Neuronal stem cell (in vitro differentiated cells): ENCODE measurements at regions not wholly inside any gene's neighbourhood (a gene's known extent, or its start where the extent isn't known, plus 50 kb on each side); places are given as distances from the start of the nearest gene placed in this dataset.

ENCODE experiments used
- DNase-seq: peaks from one replicate; pipeline ENCODE4 v3.0.0-alpha.2; 2013; ENCODE audit warnings: low spot score
- H2AFZ ChIP-seq: one replicate; pipeline ENCODE4 v1.6.1; 2013; ENCODE audit warnings: mild to moderate bottlenecking, low read length, inconsistent platforms
- H2AK5ac ChIP-seq: 2 replicates; pipeline ENCODE4 v1.6.1; 2013; ENCODE audit warnings: low read depth, mild to moderate bottlenecking, inconsistent platforms, low read length, moderate library complexity, mixed read lengths
- H2BK120ac ChIP-seq: 2 replicates; pipeline ENCODE4 v1.6.1; 2013; ENCODE audit warnings: low read depth, mild to moderate bottlenecking, inconsistent platforms, low read length, moderate library complexity, mixed read lengths
- H2BK12ac ChIP-seq: one replicate; pipeline ENCODE4 v1.6.1; 2013; ENCODE audit warnings: low read length, inconsistent platforms
- H2BK15ac ChIP-seq: 2 replicates; pipeline ENCODE4 v1.6.1; 2013; ENCODE audit warnings: mild to moderate bottlenecking, low read length, inconsistent platforms, mixed read lengths
- H2BK5ac ChIP-seq: one replicate; pipeline ENCODE4 v1.6.1; 2013; ENCODE audit warnings: inconsistent platforms, mild to moderate bottlenecking, low read length, moderate library complexity
- H3K14ac ChIP-seq: one replicate; pipeline ENCODE4 v1.6.1; 2013; ENCODE audit warnings: low read length, inconsistent platforms
- H3K18ac ChIP-seq: 2 replicates; pipeline ENCODE4 v1.6.1; 2013; ENCODE audit warnings: low read length, inconsistent platforms
- H3K23ac ChIP-seq: 2 replicates; pipeline ENCODE4 v1.6.1; 2013; ENCODE audit warnings: low read depth, mild to moderate bottlenecking, mixed read lengths, low read length, inconsistent platforms; ENCODE audit not compliant: poor library complexity
- H3K27ac ChIP-seq: replicated peaks from 3 replicates; pipeline ENCODE4 v1.5.1; 2013; ENCODE audit warnings: low read length, inconsistent platforms
- H3K27me3 ChIP-seq, 3 experiments: 2 replicates each; pipeline ENCODE4 v1.6.1; 2013; ENCODE audit warnings: low read length in 3 of 3, mild to moderate bottlenecking in 2 of 3, inconsistent platforms in 1 of 3, low read depth in 1 of 3, mixed read lengths in 1 of 3, moderate library complexity in 1 of 3; ENCODE audit not compliant: control insufficient read depth in 3 of 3, insufficient read depth in 3 of 3
- H3K36me3 ChIP-seq, 2 donors: replicated peaks in 1 of 2; 2 replicates each; pipeline ENCODE4 v1.6.1; 2013; ENCODE audit warnings: low read length in 2 of 2; ENCODE audit not compliant: control insufficient read depth in 2 of 2, insufficient read depth in 2 of 2
- H3K4ac ChIP-seq: 2 replicates; pipeline ENCODE4 v1.6.1; 2013; ENCODE audit warnings: inconsistent platforms, mild to moderate bottlenecking, low read length, moderate library complexity
- H3K4me1 ChIP-seq, 2 donors: 1 replicate in 1 of 2; 2 replicates in 1 of 2; pipeline ENCODE4 v1.6.1; 2013; ENCODE audit warnings: low read length in 2 of 2, low read depth in 1 of 2; ENCODE audit not compliant: control insufficient read depth in 2 of 2, insufficient read depth in 1 of 2
- H3K4me2 ChIP-seq: one replicate; pipeline ENCODE4 v1.6.1; 2013; ENCODE audit warnings: mild to moderate bottlenecking, low read length, inconsistent platforms; ENCODE audit not compliant: insufficient read depth, poor library complexity, severe bottlenecking
- H3K4me3 ChIP-seq, 2 donors: 2 replicates each; pipeline ENCODE4 v1.5.1; 2013; ENCODE audit warnings: low read length in 2 of 2, mild to moderate bottlenecking in 2 of 2, inconsistent platforms in 1 of 2, moderate library complexity in 1 of 2
- H3K79me1 ChIP-seq: one replicate; pipeline ENCODE4 v1.6.1; 2013; ENCODE audit warnings: low read depth, mild to moderate bottlenecking, inconsistent platforms, low read length, moderate library complexity
- H3K9ac ChIP-seq: one replicate; pipeline ENCODE4 v1.6.1; 2013; ENCODE audit warnings: mild to moderate bottlenecking, low read depth, low read length, inconsistent platforms; ENCODE audit not compliant: poor library complexity
- H3K9me3 ChIP-seq, 2 donors: replicated peaks in 1 of 2; 2 replicates each; pipeline versions ENCODE3 to v1.6.1; 2013; ENCODE audit warnings: low read length in 2 of 2, mild to moderate bottlenecking in 2 of 2, inconsistent platforms in 1 of 2, low read depth in 1 of 2, mixed read lengths in 1 of 2, moderate library complexity in 1 of 2; ENCODE audit not compliant: control insufficient read depth in 2 of 2, insufficient read depth in 1 of 2
- H4K8ac ChIP-seq: one replicate; pipeline ENCODE4 v1.6.1; 2013; ENCODE audit warnings: low read depth, mild to moderate bottlenecking, inconsistent platforms, low read length, moderate library complexity
- H4K91ac ChIP-seq: one replicate; pipeline ENCODE4 v1.6.1; 2013; ENCODE audit warnings: low read length, low read depth, mild to moderate bottlenecking, inconsistent platforms; ENCODE audit not compliant: poor library complexity
- WGBS, 2 donors: extraction: QIAGEN DNeasy Blood & Tissue Kit; methylation state at CpG; one replicate each; pipeline ENCODE4 v1.1.7; 2013; ENCODE audit warnings: missing lambda C conversion rate in 2 of 2, mixed read lengths in 1 of 2; ENCODE audit not compliant: insufficient read length in 2 of 2, insufficient replicate concordance in 1 of 2; ENCODE audit errors: extremely low coverage in 2 of 2; 5-methylcytosine and 5-hydroxymethylcytosine counted together

DNA sequence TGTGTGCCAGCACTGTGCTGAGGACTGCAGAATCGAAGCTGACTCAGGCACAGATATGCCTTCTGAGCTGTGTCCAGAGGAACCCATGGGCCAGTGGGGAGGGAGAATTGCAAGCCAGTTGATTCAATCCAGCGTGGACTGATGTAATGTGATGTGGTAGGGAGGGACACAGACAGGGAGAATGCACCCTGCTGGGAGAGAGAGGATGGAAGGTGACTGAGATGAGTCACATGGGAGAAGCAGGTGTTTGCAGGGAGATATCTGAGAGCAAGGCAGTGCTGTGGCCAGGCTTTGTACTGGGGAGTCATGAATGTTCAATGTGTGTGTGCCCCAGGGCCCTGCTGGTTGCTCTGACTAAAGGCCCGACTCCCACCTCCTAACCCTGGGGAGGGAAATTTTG lies 75.7 kb downstream of the IRX1 start:
- no peak overlapping the region for H3K4me3 ChIP-seq
- no peak overlapping the region for H2BK120ac ChIP-seq
- H4K91ac ChIP-seq: no peak overlapping the region
- no peak overlapping the region for H3K27ac ChIP-seq
- no peak overlapping the region for H2AFZ ChIP-seq
- H2BK5ac ChIP-seq: no peak overlapping the region
- no peak overlapping the region for H3K23ac ChIP-seq
- H3K14ac ChIP-seq: no peak overlapping the region
- H2AK5ac ChIP-seq: no peak overlapping the region
- WGBS, 2 donors: no CpG with 5 or more reads among the region's 3 CpGs
- H3K79me1 ChIP-seq: no peaks in the 10 kb centered on the region
- H2BK12ac ChIP-seq: no peak overlapping the region
- no peak overlapping the region for H2BK15ac ChIP-seq
- DNase-seq: no peak
- no peaks in the 10 kb centered on the region for H3K36me3 ChIP-seq
- H3K18ac ChIP-seq: no peak overlapping the region
- H3K9me3 ChIP-seq: no peaks in the 10 kb centered on the region
- no peak overlapping the region for H3K4me2 ChIP-seq
- no peak overlapping the region for H3K9ac ChIP-seq
- H3K4me1 ChIP-seq: no peaks in the 10 kb centered on the region
- no peak overlapping the region for H4K8ac ChIP-seq
- H3K4ac ChIP-seq: no peak overlapping the region
- no peaks in the 10 kb centered on the region for H3K27me3 ChIP-seq

DNA sequence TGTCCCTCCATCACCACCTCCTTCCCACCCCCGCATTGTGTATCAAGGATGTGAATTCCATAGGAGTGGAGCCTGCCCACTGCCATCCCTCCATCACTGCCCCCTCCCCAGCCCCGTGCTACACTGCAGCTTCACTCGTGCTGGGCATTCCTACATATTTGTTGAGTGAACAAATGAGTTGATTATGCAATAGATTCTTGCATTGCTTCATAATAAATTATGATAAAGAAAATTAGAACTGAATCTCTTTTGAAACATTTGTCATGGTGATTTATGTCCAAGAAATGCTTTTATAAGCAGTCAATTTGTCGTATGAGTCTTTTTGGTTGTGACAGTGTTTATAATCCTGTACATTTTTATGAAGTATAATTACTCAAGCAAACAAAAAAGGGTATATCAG lies 83.2 kb downstream of the IRX1 start:
- no peak overlapping the region for H3K4me2 ChIP-seq
- no peak overlapping the region for H2AFZ ChIP-seq
- no peak overlapping the region for H3K4ac ChIP-seq
- H3K36me3 ChIP-seq: no peaks in the 10 kb centered on the region
- no peak overlapping the region for H3K4me3 ChIP-seq
- no peaks in the 10 kb centered on the region for H3K27me3 ChIP-seq
- no peak overlapping the region for H2BK120ac ChIP-seq
- no peak overlapping the region for H2AK5ac ChIP-seq
- H3K4me1 ChIP-seq: peaks cover 0 to 6% of the 10 kb centered on the region in 2 donors
- H2BK15ac ChIP-seq: no peak overlapping the region
- no CpG with 5 or more reads among the region's 4 CpGs for WGBS, 2 donors
- H3K27ac ChIP-seq: no peak overlapping the region
- no peaks in the 10 kb centered on the region for H3K79me1 ChIP-seq
- H4K8ac ChIP-seq: no peak overlapping the region
- H4K91ac ChIP-seq: no peak overlapping the region
- no peaks in the 10 kb centered on the region for H3K9me3 ChIP-seq
- no peak overlapping the region for H2BK12ac ChIP-seq
- H3K18ac ChIP-seq: no peak overlapping the region
- peak overlapping the region; percentile 9 for H3K23ac ChIP-seq
- no peak overlapping the region for H2BK5ac ChIP-seq
- no peak for DNase-seq
- no peak overlapping the region for H3K14ac ChIP-seq
- no peak overlapping the region for H3K9ac ChIP-seq

DNA sequence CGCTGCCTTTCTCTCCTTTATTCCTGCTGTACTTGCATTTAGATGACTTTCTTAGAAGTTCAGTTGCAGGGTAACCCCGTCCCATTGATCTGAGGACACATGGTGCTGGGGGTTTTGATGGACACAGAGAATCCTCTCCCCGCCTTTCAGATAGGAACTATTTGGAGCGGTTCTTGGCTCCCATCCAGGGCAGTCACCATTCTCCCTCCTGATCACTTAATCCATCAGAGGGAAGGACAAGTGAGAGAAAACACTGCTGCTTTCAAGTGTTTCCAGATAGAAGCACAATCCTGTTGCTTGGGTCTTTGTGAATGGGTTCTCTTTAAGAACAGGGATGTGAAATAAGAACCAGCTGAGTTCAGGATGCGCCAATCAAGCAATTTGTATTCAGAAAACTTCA lies 85.2 kb downstream of the IRX1 start:
- no peak overlapping the region for H2BK15ac ChIP-seq
- H3K9ac ChIP-seq: no peak overlapping the region
- H3K4me2 ChIP-seq: no peak overlapping the region
- H3K79me1 ChIP-seq: no peaks in the 10 kb centered on the region
- H4K8ac ChIP-seq: no peak overlapping the region
- no peak overlapping the region for H2AK5ac ChIP-seq
- H3K23ac ChIP-seq: no peak overlapping the region
- H3K27me3 ChIP-seq: no peaks in the 10 kb centered on the region
- DNase-seq: no peak
- WGBS, 2 donors: no CpG with 5 or more reads among the region's 5 CpGs
- H3K4ac ChIP-seq: no peak overlapping the region
- peaks cover 0 to 8% of the 10 kb centered on the region in 2 donors for H3K4me1 ChIP-seq
- H3K27ac ChIP-seq: no peak overlapping the region
- H3K18ac ChIP-seq: no peak overlapping the region
- H2BK5ac ChIP-seq: no peak overlapping the region
- no peak overlapping the region for H3K14ac ChIP-seq
- H2BK12ac ChIP-seq: no peak overlapping the region
- no peaks in the 10 kb centered on the region for H3K36me3 ChIP-seq
- H2AFZ ChIP-seq: no peak overlapping the region
- H4K91ac ChIP-seq: no peak overlapping the region
- no peaks in the 10 kb centered on the region for H3K9me3 ChIP-seq
- no peak overlapping the region for H3K4me3 ChIP-seq
- no peak overlapping the region for H2BK120ac ChIP-seq

DNA sequence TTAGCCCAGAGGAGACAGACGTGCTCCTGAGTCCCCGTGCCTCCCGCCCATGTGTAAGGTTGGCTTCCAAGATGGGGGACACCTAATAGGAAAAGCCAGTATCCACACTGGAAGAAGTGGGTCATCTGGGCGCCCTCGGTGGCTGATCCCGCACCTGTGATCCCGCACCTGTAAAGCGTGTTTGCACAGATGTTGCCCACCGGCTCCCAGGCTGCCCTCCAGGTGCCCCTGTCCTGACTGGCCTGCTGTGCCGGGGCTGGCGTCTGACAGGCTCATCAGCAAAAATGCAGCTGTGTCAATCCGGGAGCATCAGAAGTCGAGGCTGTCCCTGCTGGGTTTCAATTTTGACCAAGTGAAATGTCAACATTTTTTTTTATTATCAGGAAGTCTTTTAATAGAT lies 88.5 kb downstream of the IRX1 start:
- H3K9me3 ChIP-seq: no peaks in the 10 kb centered on the region
- no peak overlapping the region for H4K8ac ChIP-seq
- H3K4ac ChIP-seq: no peak overlapping the region
- H3K4me3 ChIP-seq: no peak overlapping the region
- H3K27ac ChIP-seq: no peak overlapping the region
- peak overlapping the region; percentile 62 for H3K18ac ChIP-seq
- H3K36me3 ChIP-seq: no peaks in the 10 kb centered on the region
- no peak for DNase-seq
- no peaks in the 10 kb centered on the region for H3K79me1 ChIP-seq
- H2BK120ac ChIP-seq: no peak overlapping the region
- H2AK5ac ChIP-seq: peak overlapping the region; percentile 80
- H3K14ac ChIP-seq: no peak overlapping the region
- no peaks in the 10 kb centered on the region for H3K27me3 ChIP-seq
- H4K91ac ChIP-seq: no peak overlapping the region
- H3K23ac ChIP-seq: no peak overlapping the region
- no peak overlapping the region for H3K9ac ChIP-seq
- H2BK5ac ChIP-seq: no peak overlapping the region
- H2BK15ac ChIP-seq: no peak overlapping the region
- no CpG with 5 or more reads among the region's 13 CpGs for WGBS, 2 donors
- H2BK12ac ChIP-seq: no peak overlapping the region
- peak overlapping the region; percentile 53 for H2AFZ ChIP-seq
- H3K4me2 ChIP-seq: no peak overlapping the region
- peaks cover 0 to 10% of the 10 kb centered on the region in 2 donors for H3K4me1 ChIP-seq
